ENCODE measurements at regions not wholly inside any gene's neighbourhood (a gene's known extent, or its start where the extent isn't known, plus 50 kb on each side); places are given as distances from the start of the nearest gene placed in this dataset.
"Not testable (repeated sequence)": the region's sequence is repeated elsewhere in the genome, so short reads cannot be mapped to it uniquely, and the experiment has no call there.

DNA sequence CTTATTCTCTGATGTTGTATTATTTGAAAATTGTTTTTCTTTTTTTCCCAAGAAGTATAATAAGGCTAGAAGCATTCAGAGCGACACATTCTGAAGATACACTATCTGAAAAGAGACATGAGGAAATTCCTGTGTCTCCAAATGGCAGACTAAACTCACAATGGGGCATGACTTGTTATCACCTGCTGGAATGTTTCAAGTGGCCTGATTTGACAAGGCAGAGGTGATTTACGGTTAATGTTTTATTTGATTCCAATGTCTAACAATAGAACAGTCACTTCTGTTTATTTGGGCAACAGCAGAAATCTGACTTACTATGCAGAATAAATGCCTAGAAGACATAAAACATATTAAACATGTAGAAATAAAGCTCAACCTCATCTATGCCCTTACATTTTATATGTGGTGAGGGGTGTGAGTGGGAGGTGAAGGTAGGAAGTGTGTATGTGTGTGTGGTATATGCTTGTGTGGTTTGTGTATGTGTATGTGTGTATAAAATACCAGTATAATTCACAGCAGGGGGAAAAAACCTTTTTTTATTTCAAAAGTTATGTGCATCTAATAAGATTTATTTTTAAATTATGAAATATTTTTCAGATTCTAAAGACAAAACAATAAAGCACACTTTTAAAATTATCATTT, 1051.7 kb downstream of the ROBO2 start:
- no peak for DNase-seq

DNA sequence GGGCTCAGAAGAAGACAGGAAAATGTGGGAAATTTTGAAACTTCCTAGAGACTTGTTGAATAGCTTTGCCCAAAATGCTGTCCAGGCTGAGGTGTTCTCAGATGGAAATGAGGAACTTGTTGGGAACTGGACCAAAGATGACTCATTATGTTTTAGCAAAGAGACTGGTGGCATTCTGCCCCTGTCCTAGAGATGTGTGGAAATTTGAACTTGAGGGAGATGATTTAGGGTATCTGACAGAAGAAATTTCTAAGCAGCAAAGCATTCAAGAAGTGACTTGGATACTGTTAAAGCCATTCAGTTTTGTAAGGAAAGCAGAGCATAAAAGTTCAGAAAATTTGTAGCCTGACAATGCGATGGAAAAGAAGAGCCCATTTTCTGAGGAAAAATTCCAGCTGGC, 1052.7 kb downstream of the ROBO2 start:
- DNase-seq: not testable (repeated sequence)

DNA sequence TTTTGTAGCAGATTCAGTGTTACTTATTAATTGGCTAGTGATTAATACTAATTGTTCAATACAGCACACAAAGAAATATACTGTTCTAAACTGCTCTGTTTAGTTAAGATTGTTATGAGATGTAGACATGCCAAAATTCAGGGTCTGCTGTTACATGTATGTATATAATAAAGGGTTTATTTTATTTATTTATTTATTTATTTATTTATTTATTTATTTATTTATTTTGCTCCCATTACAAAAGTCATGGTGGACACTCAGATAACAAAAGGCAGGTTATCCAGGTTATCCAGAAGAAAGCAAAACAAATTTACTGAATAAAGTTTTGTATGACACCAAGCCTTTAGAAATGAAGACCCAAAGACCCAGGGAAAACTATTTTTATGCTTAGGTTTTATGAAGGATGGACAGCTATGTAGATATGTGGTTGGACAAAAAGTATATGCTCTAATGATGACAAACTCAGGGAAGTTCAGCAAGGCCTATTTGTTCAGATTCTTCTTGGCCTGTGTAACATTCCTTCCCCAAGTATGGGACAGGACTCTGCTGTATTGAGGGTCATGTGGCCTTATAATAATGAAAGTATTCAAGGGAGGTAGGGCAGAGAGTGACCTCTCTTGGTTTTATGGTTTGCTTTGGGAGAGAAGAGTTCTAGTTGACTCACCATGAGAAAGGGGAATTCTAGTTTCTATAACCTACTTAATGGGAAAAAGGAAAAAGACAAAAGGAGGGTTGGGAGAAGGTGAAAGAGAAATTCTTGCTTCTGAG, 1056.8 kb downstream of the ROBO2 start:
- no peak for DNase-seq

DNA sequence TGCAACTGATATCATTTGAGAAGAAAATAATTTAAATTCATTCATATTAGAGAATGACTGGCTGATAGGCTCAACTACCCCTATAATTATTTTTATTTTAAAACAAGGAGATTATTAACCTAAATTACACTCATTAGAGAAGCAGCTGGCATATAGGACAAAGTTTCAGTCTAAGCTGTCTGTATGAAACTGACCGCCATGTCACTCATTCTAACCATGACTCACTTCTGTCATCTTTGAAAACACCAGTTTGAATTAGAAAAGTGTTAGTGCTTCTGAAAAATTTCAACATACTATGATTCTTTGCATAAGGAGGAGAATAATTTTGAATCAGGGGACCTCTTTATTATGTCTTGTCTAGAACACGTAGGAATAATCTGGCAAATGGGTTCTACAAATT, 1058.5 kb downstream of the ROBO2 start:
- DNase-seq: no peak

DNA sequence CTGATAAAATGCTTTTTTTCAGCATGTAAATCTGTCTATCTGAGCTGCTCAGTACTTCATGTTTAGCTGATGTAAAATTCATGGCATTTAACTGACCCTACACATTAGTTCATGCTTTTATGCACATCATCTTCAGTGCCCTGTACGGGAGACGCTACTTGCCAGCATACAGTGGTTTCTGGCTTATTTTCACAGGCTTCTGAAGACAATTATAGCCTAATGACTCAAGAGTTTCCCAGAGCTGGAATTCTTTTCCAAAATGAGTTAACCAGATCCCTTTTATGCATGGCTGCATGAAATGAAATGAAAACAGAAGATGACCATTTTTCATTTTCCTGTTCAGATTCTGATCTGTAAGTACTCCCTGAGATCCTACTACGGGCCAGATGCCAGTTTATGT, 1061.5 kb downstream of the ROBO2 start:
- DNase-seq: no peak

DNA sequence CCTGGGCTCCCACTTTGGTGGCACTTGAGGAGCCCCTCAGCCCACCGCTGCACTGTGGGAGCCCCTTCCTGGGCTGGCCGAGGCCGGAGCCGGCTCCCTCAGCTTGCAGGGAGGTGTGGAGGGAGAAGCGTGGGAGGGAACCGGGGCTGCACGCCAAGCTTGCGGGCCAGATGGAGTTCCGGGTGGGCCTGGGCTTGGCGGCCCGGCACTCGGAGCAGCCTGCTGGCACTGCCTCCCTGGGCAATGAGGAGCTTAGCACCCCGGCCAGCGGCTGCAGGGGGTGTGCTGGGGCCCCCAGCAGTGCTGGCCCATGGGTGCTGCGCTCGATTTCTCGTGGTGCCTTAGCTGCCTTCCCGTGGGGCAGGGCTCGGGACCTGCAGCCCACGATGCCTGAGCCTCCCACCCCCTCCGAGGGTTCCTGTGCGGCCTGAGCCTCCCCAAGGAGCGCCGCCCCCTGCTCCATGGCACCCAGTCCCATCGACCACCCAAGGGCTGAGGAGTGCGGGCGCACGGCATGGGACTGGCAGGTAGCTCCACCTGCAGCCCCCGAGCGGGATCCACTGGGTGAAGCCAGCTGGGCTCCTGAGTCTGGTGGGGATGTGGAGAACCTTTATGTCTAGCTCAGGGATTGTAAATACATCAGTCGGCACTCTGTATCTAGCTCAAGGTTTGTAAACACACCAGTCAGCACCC, 1068.5 kb downstream of the ROBO2 start:
- not testable (repeated sequence) for DNase-seq

DNA sequence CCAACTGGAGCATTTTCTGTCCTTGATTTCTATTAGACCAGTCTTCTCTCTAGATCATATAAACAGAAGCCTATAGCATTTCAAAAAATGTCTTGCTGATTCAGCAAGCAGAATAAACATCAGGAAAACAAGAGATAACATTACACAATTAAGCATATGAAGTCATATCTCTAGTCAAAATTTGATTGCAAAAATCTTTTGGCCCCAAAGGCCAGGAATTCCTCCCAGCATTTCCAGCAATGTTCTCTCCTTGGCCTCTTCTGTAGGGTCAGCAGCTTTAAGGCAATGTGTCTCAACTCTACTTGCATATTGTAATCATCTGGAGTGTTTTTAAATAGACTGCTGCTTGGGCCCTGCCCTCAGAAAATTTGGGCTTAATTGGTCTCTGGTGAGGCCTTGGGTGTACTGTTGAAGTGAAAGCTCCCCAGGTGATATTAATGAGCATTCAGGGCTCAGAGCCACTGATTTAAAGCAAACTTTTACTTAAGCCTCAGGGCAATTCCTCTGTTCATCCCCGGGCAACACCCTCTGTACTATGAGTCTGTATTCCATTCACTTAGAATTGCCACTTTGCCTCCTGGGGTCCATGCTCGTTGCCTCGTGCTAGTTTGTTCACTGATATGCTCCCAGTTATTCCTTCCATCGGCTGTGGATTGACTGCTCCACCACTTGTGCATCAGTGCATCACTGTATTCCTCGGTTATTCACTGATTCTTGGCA, 1072.6 kb downstream of the ROBO2 start:
- no peak for DNase-seq

DNA sequence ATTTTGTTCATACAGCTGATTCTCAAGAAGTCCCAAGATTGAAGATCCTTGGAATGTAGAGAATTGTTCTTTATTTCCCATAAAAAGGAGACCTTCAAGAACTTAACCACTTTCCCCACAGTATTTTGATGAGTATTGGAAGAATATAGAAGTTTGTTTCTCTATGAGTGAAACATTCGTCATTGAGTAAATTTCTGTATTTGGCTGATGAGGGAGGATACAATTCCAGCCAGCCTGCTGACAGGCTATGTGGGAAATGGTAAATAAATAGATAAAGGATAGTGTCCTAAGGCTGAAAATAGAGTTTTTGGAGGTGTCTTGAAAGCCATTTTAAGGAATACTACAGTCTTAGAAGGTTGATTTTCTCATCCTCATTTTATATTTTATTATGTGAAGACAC, 1076.1 kb downstream of the ROBO2 start:
- no peak for DNase-seq

DNA sequence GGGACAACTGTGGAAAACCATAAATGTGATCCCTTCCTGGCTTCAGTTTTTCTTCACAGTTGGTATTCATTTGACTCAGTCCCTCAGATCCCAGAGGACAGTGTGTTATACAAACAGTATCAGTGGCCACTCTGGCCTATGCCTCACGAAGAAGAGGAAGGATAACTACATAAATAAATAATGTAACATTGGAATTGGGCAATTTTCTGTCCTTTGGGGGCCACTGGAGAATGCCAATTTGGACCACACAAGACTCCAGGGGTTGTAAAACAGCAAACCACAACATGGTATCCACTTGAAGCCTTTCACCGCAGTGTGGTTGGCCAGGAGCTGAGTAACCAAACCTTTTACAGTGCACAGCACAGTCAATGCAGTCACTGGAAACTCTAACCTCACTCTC, 1077.0 kb downstream of the ROBO2 start:
- DNase-seq: no peak

DNA sequence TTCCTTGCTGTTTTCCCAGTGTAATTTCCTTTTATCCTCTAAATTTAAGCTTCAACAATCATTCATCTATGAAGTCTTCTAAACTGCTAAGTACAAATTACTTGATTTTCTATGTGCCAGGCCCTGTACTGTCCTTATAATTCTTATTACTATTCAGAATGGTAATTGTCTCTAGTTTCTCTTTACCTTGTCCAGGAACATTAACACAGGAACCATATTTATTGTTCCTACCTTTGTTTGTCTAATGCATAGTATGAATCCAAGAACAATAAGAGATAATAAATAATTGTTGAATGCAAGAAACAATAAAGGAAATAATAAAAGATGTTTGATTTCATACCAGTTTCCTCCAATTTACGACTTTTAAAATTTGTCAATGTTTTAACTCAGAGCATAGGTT, 1083.2 kb downstream of the ROBO2 start:
- no peak for DNase-seq

DNA sequence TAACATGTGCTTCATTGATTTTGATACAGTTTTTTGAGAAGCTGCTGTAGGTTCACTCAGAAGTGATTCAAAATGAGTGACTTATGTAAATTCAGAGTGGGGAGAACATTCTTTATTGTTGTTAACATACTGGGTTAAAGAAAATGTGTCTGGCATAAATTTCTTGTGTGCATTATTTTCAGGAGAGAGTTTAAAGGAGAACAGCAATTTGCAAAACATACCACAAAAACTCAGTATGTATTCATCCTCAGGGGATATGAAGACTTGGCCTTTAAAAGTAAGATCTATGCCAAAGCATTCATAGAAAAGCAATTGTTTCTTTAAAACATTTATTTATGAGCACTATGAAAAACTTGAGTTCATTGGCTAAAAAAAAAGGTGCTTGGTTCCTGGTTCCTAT, 1089.8 kb downstream of the ROBO2 start:
- DNase-seq: no peak

DNA sequence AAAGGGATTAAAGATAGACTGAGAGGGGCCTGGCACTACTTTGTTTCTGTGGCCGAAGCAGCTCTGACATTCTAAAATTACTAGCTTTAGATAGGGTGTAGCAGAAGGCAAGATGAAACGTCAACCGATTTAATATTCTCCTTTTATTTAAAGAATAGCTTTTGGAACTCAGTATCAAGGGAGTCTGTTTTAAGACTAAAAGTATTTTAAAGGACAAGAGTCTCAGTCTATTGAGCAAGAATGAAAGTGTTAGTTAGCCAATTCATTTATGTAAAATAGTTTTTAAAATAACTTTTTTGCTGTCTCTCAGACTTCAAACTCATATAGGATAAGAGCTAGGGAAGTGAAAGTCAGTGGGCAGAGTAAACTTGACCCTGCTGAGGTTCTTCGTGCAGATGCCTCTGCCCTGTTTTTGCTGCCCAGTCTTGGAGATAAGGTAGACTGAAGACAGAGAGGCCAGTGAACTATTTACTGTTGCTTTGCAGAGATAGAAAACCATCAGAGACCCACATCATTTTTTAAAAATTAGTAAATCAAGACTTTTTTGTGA, 1090.9 kb downstream of the ROBO2 start:
- no peak for DNase-seq

DNA sequence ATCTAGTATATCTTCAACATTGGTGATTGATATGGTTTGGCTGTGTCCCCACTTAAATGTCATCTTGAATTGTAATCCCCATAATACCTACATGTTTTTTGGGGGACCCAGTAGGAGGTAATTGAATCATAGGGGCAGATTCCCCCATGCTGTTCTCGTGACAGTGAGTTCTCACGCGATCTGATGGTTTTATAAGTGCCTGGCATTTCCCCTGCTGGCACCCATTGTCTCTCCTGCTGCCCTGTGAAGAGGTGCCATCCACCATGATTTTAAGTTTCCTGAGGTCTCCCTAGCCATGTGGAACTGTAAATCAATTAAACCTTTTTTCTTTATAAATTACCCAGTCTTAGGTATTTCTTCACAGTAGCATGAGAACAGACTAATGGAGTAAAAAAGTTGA, 1094.6 kb downstream of the ROBO2 start:
- no peak for DNase-seq

DNA sequence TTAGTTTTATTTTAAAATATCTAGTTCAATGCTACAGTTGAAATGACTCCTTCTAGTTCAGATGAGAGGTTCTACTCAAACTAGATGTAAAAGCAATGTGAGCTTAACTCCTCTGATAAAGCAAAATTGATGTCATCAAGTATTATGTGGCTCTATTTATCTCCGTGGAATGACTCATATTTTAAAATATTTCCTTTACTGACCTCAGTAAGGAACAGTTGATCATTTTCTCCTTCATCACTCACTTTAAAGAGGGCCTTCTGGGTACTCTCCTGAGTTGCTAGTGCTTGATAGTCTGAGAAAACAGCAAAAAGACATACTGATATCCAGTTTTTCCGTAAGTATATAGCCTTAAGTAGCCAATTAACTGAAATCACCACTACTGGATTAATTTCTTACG, 1099.3 kb downstream of the ROBO2 start:
- DNase-seq: no peak

DNA sequence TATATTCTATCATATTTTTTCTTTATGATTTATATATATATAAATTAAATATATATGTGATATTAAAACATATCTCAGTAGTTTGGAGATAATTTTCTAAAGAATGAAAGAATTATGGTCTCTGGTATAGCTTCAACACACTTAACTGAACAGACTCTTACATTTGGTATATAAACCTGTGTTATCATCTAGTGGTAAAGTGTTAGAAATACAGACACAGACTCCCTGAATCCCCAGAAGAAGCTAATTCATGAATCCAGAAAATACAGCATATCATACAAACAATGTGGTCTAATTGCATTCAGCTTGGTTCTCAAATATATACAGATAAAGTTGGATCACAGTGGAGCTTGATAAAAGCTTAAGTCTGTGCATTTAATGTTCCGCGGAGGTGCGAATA, 1100.4 kb downstream of the ROBO2 start:
- no peak for DNase-seq

DNA sequence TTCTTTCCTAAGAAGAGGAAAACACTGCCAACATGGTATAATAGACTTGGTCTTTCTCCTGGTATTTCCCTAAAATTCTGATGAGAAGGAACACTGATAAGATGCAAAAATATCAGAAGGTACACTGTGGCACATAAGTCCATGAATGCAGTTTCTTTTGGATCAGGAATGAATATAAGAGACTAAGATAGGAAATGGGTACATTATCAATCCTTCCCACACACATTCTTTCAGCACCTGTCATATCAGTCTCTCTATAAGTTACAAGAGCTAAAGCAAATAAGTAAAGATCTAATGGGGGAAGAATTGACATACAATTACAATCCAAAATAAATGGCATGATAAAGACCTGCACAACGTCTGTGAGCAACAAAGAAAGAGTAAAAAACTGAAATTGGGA, 1101.0 kb downstream of the ROBO2 start:
- DNase-seq: no peak

DNA sequence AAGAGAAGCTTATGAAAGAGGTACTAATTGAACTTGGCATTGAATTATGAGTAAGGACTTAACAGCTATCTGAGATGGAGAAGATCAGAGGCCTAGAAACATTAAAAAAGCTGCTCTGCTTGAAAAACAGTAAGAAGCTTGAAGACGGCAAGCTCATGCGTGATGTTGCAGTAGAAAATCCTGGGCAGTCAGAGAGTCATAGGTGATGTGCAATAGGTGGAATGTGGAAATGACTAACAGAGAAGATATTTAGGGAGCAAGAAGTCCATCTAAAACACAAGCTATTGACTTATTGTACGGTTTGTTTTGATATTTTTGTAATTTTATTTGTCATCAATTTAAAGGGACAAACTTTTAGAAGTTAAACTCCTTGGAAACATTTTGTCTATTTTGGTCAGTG, 1101.4 kb downstream of the ROBO2 start:
- no peak for DNase-seq

DNA sequence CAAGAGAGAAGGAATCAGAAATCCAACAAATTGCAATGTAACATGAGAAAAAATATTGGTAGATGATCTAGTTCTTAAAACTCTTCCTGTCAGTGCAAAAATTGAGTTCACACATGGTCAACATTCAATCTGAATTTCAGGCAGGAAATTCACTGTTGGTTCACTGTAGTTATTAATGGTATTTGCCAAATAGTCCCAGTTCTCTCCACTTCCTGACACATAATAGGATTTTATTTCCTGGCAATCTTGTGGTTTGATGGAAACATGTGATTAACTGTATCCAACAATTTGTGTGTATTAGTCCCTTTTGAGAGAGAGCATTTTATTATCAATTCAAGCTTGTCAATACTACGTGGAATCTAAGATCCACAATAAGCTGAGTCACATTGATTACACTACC, 1103.1 kb downstream of the ROBO2 start:
- DNase-seq: no peak

DNA sequence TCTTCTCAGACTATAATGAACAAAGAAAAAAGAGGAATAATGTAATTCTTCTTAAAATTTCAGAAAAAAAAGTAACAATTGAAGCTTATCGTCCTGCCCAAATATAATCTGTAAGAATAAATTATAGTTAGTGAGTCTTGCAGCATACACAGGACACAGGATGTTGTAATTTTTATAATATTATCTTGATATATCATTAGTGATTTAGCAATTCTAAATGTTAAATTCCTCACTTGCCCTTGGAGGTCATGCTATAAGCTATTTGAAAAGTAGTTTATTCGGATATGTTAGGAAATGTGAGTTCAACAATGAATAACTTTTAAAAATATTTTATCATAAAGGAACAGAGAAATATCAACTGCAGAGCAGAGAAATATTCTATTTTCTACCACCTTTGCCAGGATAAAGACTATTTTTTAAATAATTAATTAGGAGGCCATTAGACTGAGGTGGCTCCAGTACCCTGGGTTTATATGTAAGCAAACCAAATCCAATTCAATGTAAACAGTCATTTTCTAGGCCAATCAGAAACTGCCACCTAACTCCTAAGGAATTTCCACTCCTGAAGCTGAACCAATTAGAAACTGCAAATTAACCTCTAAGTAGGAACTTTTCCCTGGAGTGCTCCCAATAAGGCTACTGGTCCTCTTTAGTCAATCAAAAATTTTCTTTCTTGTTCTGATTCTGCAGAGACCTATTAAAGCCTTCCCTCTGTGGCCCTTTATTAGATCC, 1109.3 kb downstream of the ROBO2 start:
- no peak for DNase-seq

DNA sequence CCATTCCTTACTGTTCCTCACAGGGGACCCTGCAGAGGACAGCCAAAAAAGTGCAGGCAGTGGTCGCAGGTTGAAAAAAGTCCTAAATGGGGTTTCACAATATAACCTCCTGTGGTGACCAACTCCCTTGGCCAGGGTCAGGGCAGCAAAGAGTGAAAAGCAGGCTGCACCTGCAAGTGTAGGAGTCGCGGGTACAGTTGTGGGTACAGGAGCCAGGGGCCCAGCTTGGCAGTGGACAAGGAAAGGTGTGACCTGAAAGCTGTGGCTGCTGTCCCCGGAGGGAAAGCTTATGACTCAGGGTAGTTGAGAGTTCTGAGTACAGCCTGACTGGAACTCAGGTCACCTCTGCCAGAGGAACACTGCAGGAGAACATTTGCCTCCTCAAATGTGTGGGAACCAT, 1114.1 kb downstream of the ROBO2 start:
- DNase-seq: no peak

DNA sequence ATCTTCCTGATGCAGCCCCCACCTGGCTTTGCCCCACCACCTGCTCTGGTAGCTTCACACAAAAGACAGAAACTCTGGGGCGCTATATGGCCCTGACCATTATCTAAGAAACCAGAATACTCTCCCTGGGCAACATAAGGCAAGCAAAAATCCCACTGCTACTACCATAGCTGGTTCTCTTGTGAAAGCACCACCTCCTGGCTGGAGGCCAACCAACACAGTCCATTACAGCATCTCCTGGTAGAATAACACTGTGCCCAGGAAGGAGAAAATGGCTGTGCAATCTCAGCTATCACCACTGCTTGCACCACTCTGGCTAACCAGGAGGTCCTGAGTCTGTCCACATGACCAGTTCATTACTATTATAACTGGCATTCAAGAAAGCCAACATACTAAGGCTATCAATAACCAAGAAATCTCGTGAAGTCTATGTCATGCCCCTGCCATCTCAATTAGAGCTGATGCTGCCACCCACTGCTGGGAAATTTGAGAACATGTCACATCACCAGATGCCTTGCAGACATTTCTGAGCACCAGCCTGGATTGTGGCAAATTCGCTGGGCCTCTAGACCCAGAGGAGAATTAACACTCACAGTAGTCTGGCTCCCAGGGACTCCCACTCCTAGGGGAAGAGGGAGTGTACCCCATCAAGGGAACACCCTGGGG, 1114.8 kb downstream of the ROBO2 start:
- DNase-seq: no peak

DNA sequence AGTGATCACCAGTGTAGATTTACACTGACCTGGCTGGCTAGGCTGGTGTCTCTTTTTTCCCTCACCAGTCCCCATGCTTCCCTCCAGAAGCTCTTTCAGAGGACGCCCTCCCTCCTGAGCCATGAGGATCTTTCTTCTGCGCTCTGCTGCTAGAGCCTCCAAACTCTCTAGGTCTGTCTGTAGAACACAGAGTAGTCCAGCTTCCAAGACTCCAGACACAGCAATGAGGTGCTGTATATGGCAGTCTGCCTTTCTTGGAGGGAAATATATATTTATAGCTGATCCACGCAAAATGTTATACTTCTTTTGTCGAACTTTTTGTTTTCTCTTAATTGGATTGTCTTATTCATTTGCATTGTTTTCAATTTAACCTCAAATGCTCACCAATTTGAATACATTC, 1121.8 kb downstream of the ROBO2 start:
- no peak for DNase-seq
